HG03378 (cell line): ENCODE measurements at regions not wholly inside any gene's neighbourhood (a gene's known extent, or its start where the extent isn't known, plus 50 kb on each side); places are given as distances from the start of the nearest gene placed in this dataset.
"Not testable (repeated sequence)": the region's sequence is repeated elsewhere in the genome, so short reads cannot be mapped to it uniquely, and the experiment has no call there.

Source experiments
- ATAC-seq: cut with Tn5 transposase; IDR thresholded peaks from one replicate; pipeline ENCODE4 v1.9.1; 2021; ENCODE audit warnings: mild to moderate bottlenecking, moderate library complexity; ENCODE audit not compliant: unreplicated experiment

GRCh38 chr6:144474290-144474689, 189.2 kb downstream of the UTRN start:
- ATAC-seq: no peak

GRCh38 chr6:144474904-144475303, 189.8 kb downstream of the UTRN start:
- no peak for ATAC-seq

- ATAC-seq: no peak
These were observed 190.3 kb downstream of the UTRN start for GRCh38 chr6:144475411-144475810.

GRCh38 chr6:144476286-144476685, 191.2 kb downstream of the UTRN start:
- no peak for ATAC-seq

GRCh38 chr6:144477396-144477795, 192.3 kb downstream of the UTRN start:
- no peak for ATAC-seq

- no peak for ATAC-seq
These were observed 192.7 kb downstream of the UTRN start for GRCh38 chr6:144477856-144478255.

GRCh38 chr6:144478483-144478882, 193.3 kb downstream of the UTRN start:
- no peak for ATAC-seq

GRCh38 chr6:144479991-144480390, 194.9 kb downstream of the UTRN start:
- ATAC-seq: no peak

- no peak for ATAC-seq
These were observed 195.3 kb downstream of the UTRN start for GRCh38 chr6:144480473-144480872.

- ATAC-seq: no peak
These were observed 196.4 kb downstream of the UTRN start for GRCh38 chr6:144481527-144481926.

GRCh38 chr6:144482142-144482541, 197.0 kb downstream of the UTRN start:
- ATAC-seq: peak; percentile 81

- ATAC-seq: no peak
These were observed 200.4 kb downstream of the UTRN start for GRCh38 chr6:144485531-144485930.

GRCh38 chr6:144488590-144488989, 203.5 kb downstream of the UTRN start:
- ATAC-seq: no peak

GRCh38 chr6:144493035-144493910, 208.1 kb downstream of the UTRN start:
- ATAC-seq: no peak

- ATAC-seq: not testable (repeated sequence)
These were observed 209.9 kb downstream of the UTRN start for GRCh38 chr6:144495076-144495475.

GRCh38 chr6:144497650-144498049, 212.5 kb downstream of the UTRN start:
- ATAC-seq: no peak

- no peak for ATAC-seq
These were observed 215.8 kb downstream of the UTRN start for GRCh38 chr6:144500892-144501291.

- not testable (repeated sequence) for ATAC-seq
These were observed 220.1 kb downstream of the UTRN start for GRCh38 chr6:144505214-144505613.

GRCh38 chr6:144506051-144506450, 220.9 kb downstream of the UTRN start:
- ATAC-seq: not testable (repeated sequence)

- ATAC-seq: not testable (repeated sequence)
These were observed 222.7 kb downstream of the UTRN start for GRCh38 chr6:144507772-144508312.

GRCh38 chr6:144510859-144511258, 225.7 kb downstream of the UTRN start:
- ATAC-seq: no peak

GRCh38 chr6:144515761-144516160, 230.6 kb downstream of the UTRN start:
- ATAC-seq: no peak
